ENCODE measurements at regions not wholly inside any gene's neighbourhood (a gene's known extent, or its start where the extent isn't known, plus 50 kb on each side); places are given as distances from the start of the nearest gene placed in this dataset.

GRCh38 chr1:83813576-83813975, 185.4 kb downstream of the TTLL7 start:
- no peak for ATAC-seq
- Histone ChIP-seq H3K27me3 (replicated peaks in 1 of 2; ENCODE audit: control insufficient read depth in 2 of 2, insufficient read depth in 2 of 2, low read length in 1 of 2) (no peaks in the 10 kb centered on the region), H3K4me3 (no peak overlapping the region), H2AFZ (ENCODE audit: control insufficient read depth, low read depth, low read length) (no peak overlapping the region), H3K9me3 (replicated peaks; ENCODE audit: control insufficient read depth, insufficient read depth, low read length) (no peaks in the 10 kb centered on the region), H4K20me1 (ENCODE audit: control insufficient read depth, insufficient read depth) (no peaks in the 10 kb centered on the region), H3K4me1 (ENCODE audit: control insufficient read depth, insufficient read depth, low read length) (no peaks in the 10 kb centered on the region), H3K9ac (ENCODE audit: control insufficient read depth, insufficient read depth, low read length) (no peak overlapping the region), H3K27ac (ENCODE audit: control insufficient read depth, insufficient read depth) (no peak overlapping the region), H3K79me2 (ENCODE audit: control insufficient read depth, insufficient read depth, low read length) (no peaks in the 10 kb centered on the region), H3K36me3 (ENCODE audit: control insufficient read depth in 2 of 2, insufficient read depth in 2 of 2, low read length in 1 of 2) (no peaks in the 10 kb centered on the region), H3K4me2 (ENCODE audit: control insufficient read depth, insufficient read depth) (no peak overlapping the region)
- ChIA-PET CTCF (no interaction called here), RAD21 (ENCODE audit: unreplicated experiment) (no interaction called here), SMC1A (ENCODE audit: uncharacterized antibody, unreplicated experiment) (no interaction called here), POLR2A (no interaction called here)
- FAIRE-seq: no peak
- intact Hi-C loops (cut with micrococcal nuclease; ENCODE audit: unreplicated experiment): no loop called here
- DNase-seq (ENCODE audit: low read depth, low spot score): no peak
- WGBS (ENCODE audit: insufficient coverage, insufficient replicate concordance, low lambda C conversion rate, missing lambda C conversion rate): 81% methylated on average over 4 of the region's 4 CpGs
- BruUV-seq (replicated peaks): no TSS peak
- TF ChIP-seq SIN3A (IDR thresholded peaks at IDR 0.05; ENCODE audit: low read depth, low read length) (no peak), KDM1A (IDR thresholded peaks at IDR 0.05; ENCODE audit: borderline replicate concordance) (no peak), NR2C2 (IDR thresholded peaks at IDR 0.05; ENCODE audit: borderline replicate concordance, control insufficient read depth, insufficient read length, low read depth) (no peak), MTA2 (IDR thresholded peaks at IDR 0.05; ENCODE audit: low read depth) (no peak), SMAD5 (IDR thresholded peaks at IDR 0.05; ENCODE audit: low read depth) (no peak), PBX3 (IDR thresholded peaks at IDR 0.05; ENCODE audit: insufficient replicate concordance, low read depth, low read length) (no peak), NKRF (conservative IDR thresholded peaks at IDR 0.05) (no peak), HDGF (IDR thresholded peaks at IDR 0.05) (no peak), BMI1 (IDR thresholded peaks at IDR 0.05; ENCODE audit: borderline replicate concordance) (no peak), RAD51 (IDR thresholded peaks at IDR 0.05) (no peak), SMAD1 (IDR thresholded peaks at IDR 0.05; ENCODE audit: low read depth, partially characterized antibody) (no peak), POLR2A (IDR thresholded peaks at IDR 0.05; ENCODE audit: low read depth, low read length) (no peak), DPF2 (IDR thresholded peaks at IDR 0.05) (no peak), STAT1 (conservative IDR thresholded peaks at IDR 0.05) (no peak), SUPT20H (IDR thresholded peaks at IDR 0.05; ENCODE audit: borderline replicate concordance, control insufficient read depth, low read depth, low read length) (no peak), YBX1 (IDR thresholded peaks at IDR 0.05) (no peak), RELA (IDR thresholded peaks at IDR 0.05; ENCODE audit: borderline replicate concordance, partially characterized antibody) (no peak)
- in situ Hi-C loops (cut with MboI): no loop called here
